ENCODE measurements at regions not wholly inside any gene's neighbourhood (a gene's known extent, or its start where the extent isn't known, plus 50 kb on each side); places are given as distances from the start of the nearest gene placed in this dataset.

GRCh38 chr20:50341880-50342637 lies 151.4 kb downstream of the CEBPB start:
- no peak for DNase-seq (ENCODE audit: low read depth)

DNA sequence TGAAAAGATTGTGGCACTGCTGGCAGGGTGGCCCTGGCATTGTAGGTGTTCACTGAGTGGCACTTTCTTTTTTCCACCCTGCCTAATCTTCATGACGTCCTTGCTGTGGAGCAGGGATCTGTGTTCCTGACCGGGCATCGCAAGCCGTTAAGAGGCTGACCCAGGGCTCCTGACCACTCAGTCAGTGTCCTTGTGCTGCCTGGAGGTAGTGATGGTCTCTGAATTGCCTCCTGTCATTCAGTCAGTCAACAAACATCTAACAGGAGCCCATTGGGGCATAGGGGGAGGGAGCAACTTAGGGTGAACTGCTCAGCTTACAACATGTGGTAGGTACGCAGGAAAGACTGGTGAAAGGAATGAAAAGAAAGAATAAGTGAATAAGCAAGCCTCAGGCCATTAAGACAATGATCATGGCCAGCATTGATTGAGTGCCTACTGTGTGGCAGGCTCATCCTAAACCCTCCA lies 152.0 kb downstream of the CEBPB start:
- no peak for DNase-seq (ENCODE audit: low read depth)

DNA sequence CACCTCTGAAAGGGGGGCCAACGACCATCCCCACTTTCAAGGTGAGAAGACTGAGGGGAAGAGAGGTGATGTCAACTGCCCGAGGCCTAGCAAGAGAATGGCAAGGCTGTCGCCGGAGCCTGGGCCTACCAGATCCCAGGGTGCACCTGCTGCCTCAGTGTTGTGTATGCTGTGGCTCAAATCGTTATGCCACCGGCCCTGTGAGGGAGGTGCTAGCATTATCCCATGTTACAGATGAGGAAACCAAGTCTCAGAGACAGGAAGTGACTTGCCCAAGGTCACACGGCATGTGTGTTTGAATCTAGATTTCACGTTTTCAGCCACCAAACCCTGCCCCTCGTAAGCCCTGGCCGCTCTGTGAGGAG lies 152.5 kb downstream of the CEBPB start:
- no peak for DNase-seq (ENCODE audit: low read depth)

DNA sequence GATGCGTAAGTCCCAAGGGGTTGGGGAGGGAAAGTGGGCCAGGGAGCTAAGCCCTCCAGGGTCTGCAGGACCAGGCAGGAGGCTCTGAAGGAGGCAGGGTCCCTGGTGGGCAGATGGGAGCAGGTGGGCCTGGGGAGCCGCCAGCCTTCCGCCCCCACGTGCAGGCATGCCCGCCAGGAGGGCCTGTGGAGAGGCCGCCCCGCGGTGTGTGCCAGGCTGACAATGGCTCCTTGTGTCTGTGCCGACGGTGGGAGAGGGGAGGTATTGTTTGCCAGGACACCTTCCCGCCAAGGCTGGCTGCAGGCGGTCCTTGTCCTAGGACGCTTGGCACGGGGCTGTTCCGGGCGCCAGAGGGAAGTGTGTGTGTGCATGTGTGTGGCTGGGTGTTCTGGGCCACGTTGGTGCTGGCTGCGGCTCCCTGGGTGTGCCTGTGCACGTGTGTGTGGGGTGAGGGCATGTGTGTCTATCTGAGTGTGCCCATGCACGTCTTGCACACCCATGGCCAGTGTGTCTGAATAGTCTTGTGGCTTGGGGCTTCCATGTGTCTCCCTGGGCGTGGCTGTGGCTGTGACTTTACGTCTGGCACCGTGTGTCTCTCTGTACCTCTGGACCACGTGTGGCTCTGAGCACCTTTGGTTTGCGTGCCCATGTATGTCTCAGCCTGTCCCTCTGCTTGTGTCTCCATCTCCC lies 153.0 kb downstream of the CEBPB start:
- no peak for DNase-seq (ENCODE audit: low read depth)

GRCh38 chr20:50344232-50345071 lies 153.8 kb downstream of the CEBPB start:
- DNase-seq (ENCODE audit: low read depth), result no peak

DNA sequence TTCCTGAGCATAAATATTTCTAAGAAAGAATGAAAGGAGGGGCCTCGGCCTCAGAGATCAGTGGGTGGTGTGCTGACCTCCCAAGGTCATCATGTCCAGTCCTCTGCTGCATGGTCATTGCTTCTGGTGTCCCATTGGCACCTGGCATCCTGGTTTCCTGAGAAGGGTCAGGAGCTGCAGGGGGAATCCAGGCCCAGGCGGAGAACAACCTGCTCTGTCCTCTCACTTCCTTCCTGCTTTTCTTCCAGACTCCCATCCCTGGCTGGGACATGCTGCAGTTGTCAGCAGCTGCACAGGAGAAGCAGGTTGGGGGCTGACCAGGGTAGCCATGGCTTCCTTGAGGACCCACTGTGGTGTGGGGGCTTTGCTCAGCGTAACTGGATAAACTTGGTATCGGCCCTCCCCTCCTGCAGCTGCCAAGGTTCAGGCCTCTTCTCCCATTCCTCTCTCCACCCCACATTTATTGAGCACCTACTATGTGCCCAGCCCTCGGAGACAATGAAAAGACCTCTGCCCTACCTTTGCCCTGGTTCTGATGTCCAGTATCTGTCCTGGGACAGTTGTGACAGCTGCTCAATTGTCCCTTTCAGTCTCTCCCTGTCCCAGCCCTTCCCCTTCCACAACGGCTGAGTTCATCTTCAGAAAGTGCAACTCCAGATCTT lies 155.2 kb downstream of the CEBPB start:
- DNase-seq (ENCODE audit: low read depth), result no peak

DNA sequence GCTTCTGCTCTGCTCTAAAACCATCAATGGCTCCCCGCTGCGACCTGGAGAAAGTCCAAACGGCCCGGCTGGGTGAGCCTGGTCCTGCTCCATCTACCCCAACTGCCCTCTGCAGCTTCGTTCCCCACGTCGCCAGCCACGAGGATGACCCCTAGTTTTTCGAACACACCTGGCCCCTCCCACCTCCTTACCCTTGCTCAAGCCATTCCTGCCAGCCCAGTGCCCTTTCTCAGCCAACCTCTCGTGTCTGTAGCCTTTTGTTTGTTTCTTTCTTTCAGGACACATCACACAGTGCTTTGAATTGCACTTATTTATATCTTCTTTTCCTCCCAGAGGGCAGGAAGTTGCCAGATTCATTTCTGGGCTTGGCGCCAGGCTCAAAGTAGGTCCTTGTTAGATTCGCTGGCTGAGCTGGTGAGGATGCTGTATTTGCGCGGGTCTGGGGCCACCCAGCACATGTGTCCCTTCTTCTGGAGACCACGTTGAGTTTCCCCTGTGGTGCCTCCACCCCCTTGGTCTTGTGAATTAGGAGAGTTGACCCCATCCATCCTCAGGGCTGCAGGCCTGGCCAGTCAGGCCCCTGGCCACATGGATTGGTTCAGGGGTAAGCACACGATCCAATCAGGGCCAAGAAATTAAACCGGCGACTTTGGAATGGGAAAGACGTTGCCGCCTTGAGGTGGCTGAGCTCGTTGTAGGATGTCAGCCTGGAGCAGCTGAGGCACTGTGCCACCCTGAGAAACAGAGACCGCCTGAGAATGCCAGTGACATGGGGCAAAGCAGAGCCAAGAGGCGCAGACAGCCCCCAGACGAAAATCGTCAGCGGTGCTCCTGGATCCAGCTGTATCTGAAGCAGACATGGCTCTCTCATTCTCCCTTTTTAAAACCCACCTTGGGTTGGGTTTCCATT lies 156.0 kb downstream of the CEBPB start:
- no peak for DNase-seq (ENCODE audit: low read depth)

DNA sequence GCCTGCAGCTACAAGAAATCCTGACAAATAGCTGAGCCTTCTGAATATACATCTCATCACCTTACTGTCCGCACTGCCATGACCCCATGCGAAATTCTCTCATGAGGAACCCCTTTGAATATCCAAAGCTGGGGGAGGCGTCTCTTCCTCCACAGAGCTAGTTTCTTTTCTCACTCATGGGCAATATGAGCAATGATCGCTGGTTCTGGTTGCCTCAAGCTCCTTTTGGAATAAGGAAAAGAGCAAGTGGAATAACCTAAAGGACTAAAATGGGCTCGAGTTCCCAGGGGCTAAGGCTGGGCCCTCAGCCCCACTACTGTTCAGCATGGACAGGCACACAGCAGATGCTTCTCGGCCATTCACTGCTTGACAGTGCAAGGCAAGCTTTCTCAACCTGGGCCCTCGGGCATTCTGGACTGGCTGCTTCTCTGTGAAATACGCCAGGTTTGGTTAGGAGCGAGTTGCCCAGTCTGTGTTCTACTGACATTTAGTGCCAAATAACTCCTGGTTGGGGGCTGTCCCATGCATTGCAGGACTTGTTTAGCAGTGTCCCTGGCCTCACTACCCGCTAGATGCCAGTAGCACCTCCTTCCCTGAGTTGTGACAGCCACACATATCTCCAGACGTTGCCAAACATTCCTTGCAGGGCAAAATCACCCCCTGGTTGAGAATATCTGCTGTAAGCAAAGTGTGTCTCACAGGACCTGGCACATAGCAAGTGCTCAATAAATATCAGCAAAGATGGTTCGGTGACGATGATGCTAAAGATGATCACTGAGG lies 156.8 kb downstream of the CEBPB start:
- no peak for DNase-seq (ENCODE audit: low read depth)

GRCh38 chr20:50348096-50348495 lies 157.5 kb downstream of the CEBPB start:
- no peak for DNase-seq (ENCODE audit: low read depth)

- DNase-seq (ENCODE audit: low read depth), result no peak
Observed at GRCh38 chr20:50350510-50351249, 159.5 kb upstream of the PTPN1 start.

GRCh38 chr20:50351541-50351940 lies 158.6 kb upstream of the PTPN1 start:
- DNase-seq (ENCODE audit: low read depth), result no peak

- no peak for DNase-seq (ENCODE audit: low read depth)
Observed at GRCh38 chr20:50353289-50353961, 156.8 kb upstream of the PTPN1 start.

DNA sequence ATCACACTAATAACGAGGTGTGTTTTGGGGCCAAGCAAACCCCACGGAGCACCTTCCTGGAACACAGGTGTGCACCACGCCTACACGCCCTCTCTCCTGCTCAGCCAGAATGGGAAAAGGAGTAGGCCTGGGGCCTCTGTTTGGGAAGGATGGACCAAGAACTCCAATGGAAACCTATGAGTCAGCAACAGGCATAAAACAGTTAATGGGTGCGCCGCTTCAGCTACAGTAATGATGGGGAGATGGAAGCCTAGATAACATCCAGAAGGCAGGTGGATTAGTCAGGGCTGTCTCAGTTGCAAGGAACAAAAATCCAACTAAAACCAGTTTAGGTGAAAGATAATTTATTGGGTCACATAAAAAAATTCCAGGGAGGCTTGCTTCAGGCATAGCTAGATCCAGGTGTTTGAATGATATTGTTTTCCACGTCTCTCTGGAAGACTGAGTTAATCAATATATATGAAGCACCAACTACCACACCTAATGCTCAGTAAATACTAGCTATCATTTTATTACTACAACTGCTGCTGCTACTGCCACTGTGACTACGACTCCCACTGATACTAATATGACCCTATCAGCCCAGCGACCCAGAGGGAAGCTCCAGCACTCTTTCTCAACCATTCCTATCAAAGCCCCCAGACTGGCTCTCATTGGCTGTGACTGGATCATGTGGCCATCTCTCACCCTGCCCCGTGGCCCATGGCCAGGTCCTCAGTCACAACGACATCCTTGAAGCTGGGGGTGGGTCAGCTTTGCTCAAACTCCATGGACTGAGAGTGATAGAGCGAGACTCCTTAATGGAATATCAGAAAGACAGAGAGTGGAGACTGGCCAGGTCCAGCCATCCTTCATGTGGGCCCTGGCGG lies 155.2 kb upstream of the PTPN1 start:
- no peak for DNase-seq (ENCODE audit: low read depth)

GRCh38 chr20:50355590-50356524 lies 154.3 kb upstream of the PTPN1 start:
- no peak for DNase-seq (ENCODE audit: low read depth)

DNA sequence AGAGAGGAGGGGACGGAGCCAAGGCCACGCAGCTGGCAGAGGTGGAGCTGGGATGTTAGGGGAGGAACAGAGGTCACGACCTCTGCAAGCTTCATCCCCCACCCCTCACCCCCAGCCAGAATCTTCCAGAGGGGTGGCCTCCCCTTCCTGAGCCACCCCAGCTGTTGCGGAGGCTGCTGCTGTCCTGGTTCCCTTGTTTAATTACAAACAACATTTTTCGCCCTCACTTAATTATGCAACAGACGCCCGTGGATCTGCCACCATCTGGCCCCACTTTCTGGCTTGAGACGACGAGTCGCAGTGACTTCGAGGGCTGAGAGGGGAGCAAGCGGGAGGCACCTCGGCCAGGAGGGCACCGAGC lies 153.7 kb upstream of the PTPN1 start:
- DNase-seq (ENCODE audit: low read depth), result no peak

- no peak for DNase-seq (ENCODE audit: low read depth)
Observed at GRCh38 chr20:50356962-50357782, 153.0 kb upstream of the PTPN1 start.
